ENCODE measurements at regions not wholly inside any gene's neighbourhood (a gene's known extent, or its start where the extent isn't known, plus 50 kb on each side); places are given as distances from the start of the nearest gene placed in this dataset.

GRCh38 chr1:164930241-164930640 lies 371.3 kb downstream of the PBX1 start:
- no peak; a peak in 1 of 6 replicates for TF ChIP-seq CTCF (IDR thresholded peaks at IDR 0.05 in 2 of 3, conservative IDR thresholded peaks at IDR 0.05 in 1 of 3; ENCODE audit: insufficient read depth in 2 of 3, low read depth in 1 of 3, low read length in 3 of 3)
- TF ChIP-seq CEBPB (tag; IDR thresholded peaks at IDR 0.05) = no peak
- no peak for TF ChIP-seq ZBTB8A (IDR thresholded peaks at IDR 0.05; ENCODE audit: partially characterized antibody)
